Liver (tissue), 3 donors: ENCODE measurements at regions not wholly inside any gene's neighbourhood (a gene's known extent, or its start where the extent isn't known, plus 50 kb on each side); places are given as distances from the start of the nearest gene placed in this dataset.

Experiments used
- CTCF ChIP-seq: fragments of 150-350 bp; IDR thresholded peaks from 2 replicates; pipeline ENCODE4 v1.5.1; 2017; ENCODE audit warnings: improper control_type of control experiment, low read depth, low read length; ENCODE audit not compliant: missing input control
- GABPA ChIP-seq, 2 donors: IDR thresholded peaks in 1 of 2; conservative IDR thresholded peaks in 1 of 2; 2 replicates each; pipeline ENCODE4 v1.6.1; 2016; ENCODE audit warnings: antibody characterized with exemption in 2 of 2, mild to moderate bottlenecking in 1 of 2, moderate library complexity in 1 of 2
- HNF4G ChIP-seq: IDR thresholded peaks from 2 replicates; pipeline ENCODE4 v1.6.1; 2016; ENCODE audit warnings: antibody characterized with exemption
- NR2F2 ChIP-seq: IDR thresholded peaks from 2 replicates; pipeline ENCODE4 v1.6.1; 2016; ENCODE audit warnings: antibody characterized with exemption
- SP1 ChIP-seq: IDR thresholded peaks from 2 replicates; pipeline ENCODE4 v1.6.1; 2018; ENCODE audit warnings: antibody characterized with exemption, mild to moderate bottlenecking
- TAF1 ChIP-seq: conservative IDR thresholded peaks from 2 replicates; pipeline ENCODE4 v1.6.1; 2016; ENCODE audit warnings: antibody characterized with exemption, mild to moderate bottlenecking
- YY1 ChIP-seq: IDR thresholded peaks from 2 replicates; pipeline ENCODE4 v1.6.1; 2016; ENCODE audit warnings: antibody characterized with exemption, mild to moderate bottlenecking
- ZBTB33 ChIP-seq: IDR thresholded peaks from 2 replicates; pipeline ENCODE4 v1.6.1; 2016; ENCODE audit warnings: antibody characterized with exemption
- TF ChIP-seq, protein P1 (sequence below): IDR thresholded peaks from 2 replicates; pipeline ENCODE4 v1.6.1; 2016; ENCODE audit warnings: antibody characterized with exemption, mild to moderate bottlenecking
- TF ChIP-seq, protein P2 (sequence below): IDR thresholded peaks from 2 replicates; pipeline ENCODE4 v1.6.1; 2016; ENCODE audit warnings: antibody characterized with exemption
- donor health status: healthy.
- donor health status: healthy.

GRCh38 chr6:170050591-170051041 lies 240.3 kb downstream of the DLL1 start:
- TF ChIP-seq, protein P1, sequence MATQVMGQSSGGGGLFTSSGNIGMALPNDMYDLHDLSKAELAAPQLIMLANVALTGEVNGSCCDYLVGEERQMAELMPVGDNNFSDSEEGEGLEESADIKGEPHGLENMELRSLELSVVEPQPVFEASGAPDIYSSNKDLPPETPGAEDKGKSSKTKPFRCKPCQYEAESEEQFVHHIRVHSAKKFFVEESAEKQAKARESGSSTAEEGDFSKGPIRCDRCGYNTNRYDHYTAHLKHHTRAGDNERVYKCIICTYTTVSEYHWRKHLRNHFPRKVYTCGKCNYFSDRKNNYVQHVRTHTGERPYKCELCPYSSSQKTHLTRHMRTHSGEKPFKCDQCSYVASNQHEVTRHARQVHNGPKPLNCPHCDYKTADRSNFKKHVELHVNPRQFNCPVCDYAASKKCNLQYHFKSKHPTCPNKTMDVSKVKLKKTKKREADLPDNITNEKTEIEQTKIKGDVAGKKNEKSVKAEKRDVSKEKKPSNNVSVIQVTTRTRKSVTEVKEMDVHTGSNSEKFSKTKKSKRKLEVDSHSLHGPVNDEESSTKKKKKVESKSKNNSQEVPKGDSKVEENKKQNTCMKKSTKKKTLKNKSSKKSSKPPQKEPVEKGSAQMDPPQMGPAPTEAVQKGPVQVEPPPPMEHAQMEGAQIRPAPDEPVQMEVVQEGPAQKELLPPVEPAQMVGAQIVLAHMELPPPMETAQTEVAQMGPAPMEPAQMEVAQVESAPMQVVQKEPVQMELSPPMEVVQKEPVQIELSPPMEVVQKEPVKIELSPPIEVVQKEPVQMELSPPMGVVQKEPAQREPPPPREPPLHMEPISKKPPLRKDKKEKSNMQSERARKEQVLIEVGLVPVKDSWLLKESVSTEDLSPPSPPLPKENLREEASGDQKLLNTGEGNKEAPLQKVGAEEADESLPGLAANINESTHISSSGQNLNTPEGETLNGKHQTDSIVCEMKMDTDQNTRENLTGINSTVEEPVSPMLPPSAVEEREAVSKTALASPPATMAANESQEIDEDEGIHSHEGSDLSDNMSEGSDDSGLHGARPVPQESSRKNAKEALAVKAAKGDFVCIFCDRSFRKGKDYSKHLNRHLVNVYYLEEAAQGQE = no peak
- TF ChIP-seq CTCF (no peak), TAF1 (no peak), GABPA (IDR thresholded peaks at IDR 0.05 in 1 of 2, conservative IDR thresholded peaks at IDR 0.05 in 1 of 2) (no peak), HNF4G (no peak), SP1 (no peak), ZBTB33 (no peak), NR2F2 (no peak), YY1 (no peak)
- TF ChIP-seq, protein P2, sequence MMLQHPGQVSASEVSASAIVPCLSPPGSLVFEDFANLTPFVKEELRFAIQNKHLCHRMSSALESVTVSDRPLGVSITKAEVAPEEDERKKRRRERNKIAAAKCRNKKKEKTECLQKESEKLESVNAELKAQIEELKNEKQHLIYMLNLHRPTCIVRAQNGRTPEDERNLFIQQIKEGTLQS = no peak
